ENCODE measurements at regions not wholly inside any gene's neighbourhood (a gene's known extent, or its start where the extent isn't known, plus 50 kb on each side); places are given as distances from the start of the nearest gene placed in this dataset.

GRCh38 chr2:20526708-20527107 is 79.8 kb downstream of the RHOB start:
- dilution Hi-C loops (cut with MboI; ENCODE audit: extremely low pct_ligation_motif_present, low sequenced_read_pairs): no loop called here
- H3K27me3 ChIP-seq (ENCODE audit: control insufficient read depth, extremely low read depth, insufficient read depth, low read length): no peaks in the 10 kb centered on the region
- H4K20me1 ChIP-seq (ENCODE audit: control insufficient read depth, extremely low read depth, insufficient read depth, low read length): no peaks in the 10 kb centered on the region
- TF ChIP-seq EZH2 (IDR thresholded peaks at IDR 0.05; ENCODE audit: low read length) (no peak), CTCF (optimal IDR thresholded peaks at IDR 0.05 in 1 of 3, IDR thresholded peaks at IDR 0.05 in 1 of 3, conservative IDR thresholded peaks at IDR 0.05 in 1 of 3; ENCODE audit: extremely low read depth in 1 of 3, insufficient read depth in 2 of 3, low read length in 3 of 3) (no peak)
- H3K4me2 ChIP-seq (ENCODE audit: control insufficient read depth, extremely low read depth, insufficient read depth, low read depth, low read length): no peak overlapping the region
- no peak overlapping the region for H3K9ac ChIP-seq (ENCODE audit: control insufficient read depth, extremely low read depth, insufficient read depth, low read length)
- FAIRE-seq: no peak
- no peak overlapping the region for H2AFZ ChIP-seq (ENCODE audit: control insufficient read depth, low read length)
- no peaks in the 10 kb centered on the region for H3K79me2 ChIP-seq (ENCODE audit: control insufficient read depth, insufficient read depth, low read length)
- DNase-seq (ENCODE audit: low read depth, low spot score): no peak
- no peaks in the 10 kb centered on the region for H3K9me3 ChIP-seq (ENCODE audit: control insufficient read depth, low read depth, low read length)
- peaks cover 4% of the 10 kb centered on the region for H3K4me1 ChIP-seq (ENCODE audit: control insufficient read depth, extremely low read depth, insufficient read depth, low read length)
- H3K27ac ChIP-seq (ENCODE audit: control insufficient read depth, insufficient read depth, low read length): no peak overlapping the region
- no peak overlapping the region for H3K4me3 ChIP-seq (ENCODE audit: control insufficient read depth in 2 of 3, extremely low read depth in 1 of 3, insufficient read depth in 2 of 3, low read depth in 1 of 3, low read length in 3 of 3)
- no peaks in the 10 kb centered on the region for H3K9me1 ChIP-seq (ENCODE audit: control insufficient read depth, extremely low read depth, insufficient read depth, low read length)
- H3K36me3 ChIP-seq (ENCODE audit: control insufficient read depth in 2 of 2, extremely low read depth in 1 of 2, insufficient read depth in 2 of 2, low read length in 2 of 2): no peaks in the 10 kb centered on the region

GRCh38 chr2:20528713-20529112 is 81.8 kb downstream of the RHOB start:
- Histone ChIP-seq H2AFZ (ENCODE audit: control insufficient read depth, low read length) (no peak overlapping the region), H3K79me2 (ENCODE audit: control insufficient read depth, insufficient read depth, low read length) (no peaks in the 10 kb centered on the region), H3K9me3 (ENCODE audit: control insufficient read depth, low read depth, low read length) (no peaks in the 10 kb centered on the region), H3K27ac (ENCODE audit: control insufficient read depth, insufficient read depth, low read length) (no peak overlapping the region), H3K4me1 (ENCODE audit: control insufficient read depth, extremely low read depth, insufficient read depth, low read length) (peaks cover 4% of the 10 kb centered on the region), H3K9ac (ENCODE audit: control insufficient read depth, extremely low read depth, insufficient read depth, low read length) (no peak overlapping the region), H3K4me2 (ENCODE audit: control insufficient read depth, extremely low read depth, insufficient read depth, low read depth, low read length) (no peak overlapping the region), H3K36me3 (ENCODE audit: control insufficient read depth in 2 of 2, extremely low read depth in 1 of 2, insufficient read depth in 2 of 2, low read length in 2 of 2) (no peaks in the 10 kb centered on the region), H3K9me1 (ENCODE audit: control insufficient read depth, extremely low read depth, insufficient read depth, low read length) (no peaks in the 10 kb centered on the region), H3K27me3 (ENCODE audit: control insufficient read depth, extremely low read depth, insufficient read depth, low read length) (no peaks in the 10 kb centered on the region), H3K4me3 (ENCODE audit: control insufficient read depth in 2 of 3, extremely low read depth in 1 of 3, insufficient read depth in 2 of 3, low read depth in 1 of 3, low read length in 3 of 3) (no peak overlapping the region), H4K20me1 (ENCODE audit: control insufficient read depth, extremely low read depth, insufficient read depth, low read length) (no peaks in the 10 kb centered on the region)
- FAIRE-seq: no peak
- no peak for TF ChIP-seq CTCF (optimal IDR thresholded peaks at IDR 0.05 in 1 of 3, IDR thresholded peaks at IDR 0.05 in 1 of 3, conservative IDR thresholded peaks at IDR 0.05 in 1 of 3; ENCODE audit: extremely low read depth in 1 of 3, insufficient read depth in 2 of 3, low read length in 3 of 3)
- TF ChIP-seq EZH2 (IDR thresholded peaks at IDR 0.05; ENCODE audit: low read length): no peak
- DNase-seq (ENCODE audit: low read depth, low spot score): no peak
- dilution Hi-C loops (cut with MboI; ENCODE audit: extremely low pct_ligation_motif_present, low sequenced_read_pairs): no loop called here

Data from keratinocyte (primary cell).